ENCODE measurements at regions not wholly inside any gene's neighbourhood (a gene's known extent, or its start where the extent isn't known, plus 50 kb on each side); places are given as distances from the start of the nearest gene placed in this dataset.

DNA sequence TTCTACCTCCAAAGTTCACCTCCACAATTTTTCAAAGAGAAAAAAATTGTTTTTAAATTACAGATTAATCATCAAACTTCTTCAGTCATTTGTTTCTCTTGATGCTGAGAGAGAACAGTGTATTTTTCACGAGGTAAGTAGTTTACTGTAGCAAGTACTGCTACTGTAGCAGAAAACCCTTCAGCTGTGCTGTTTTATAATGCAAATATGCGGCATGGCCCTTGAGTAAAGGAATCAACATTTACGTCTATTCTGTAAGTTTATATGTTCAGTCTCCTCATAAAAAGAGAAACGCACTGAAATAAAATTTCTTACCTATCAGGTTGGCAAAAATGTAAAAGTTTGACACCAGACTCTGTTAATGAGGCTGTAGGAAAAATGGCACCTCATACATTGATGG is 399.0 kb downstream of the NKX6-1 start:
- no peak for DNase-seq

DNA sequence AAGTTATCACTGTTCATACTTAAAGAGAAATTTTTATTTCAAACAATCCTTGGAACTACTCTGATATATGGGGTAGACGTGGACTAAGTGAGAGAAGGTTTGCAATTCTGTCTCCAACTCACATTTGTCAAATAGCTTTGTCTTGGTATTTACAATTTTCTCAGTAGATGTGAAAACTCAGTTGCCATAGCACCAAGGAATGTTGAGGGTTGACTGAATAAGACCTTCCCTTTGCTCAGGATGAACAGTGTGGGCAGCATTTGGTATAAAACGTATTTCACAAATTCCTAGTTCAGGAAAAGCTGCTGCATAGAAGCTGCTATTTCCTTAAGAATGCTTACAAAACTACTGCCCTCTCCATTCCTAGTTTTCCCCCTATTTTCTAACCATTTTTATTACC is 399.5 kb downstream of the NKX6-1 start:
- DNase-seq: no peak

DNA sequence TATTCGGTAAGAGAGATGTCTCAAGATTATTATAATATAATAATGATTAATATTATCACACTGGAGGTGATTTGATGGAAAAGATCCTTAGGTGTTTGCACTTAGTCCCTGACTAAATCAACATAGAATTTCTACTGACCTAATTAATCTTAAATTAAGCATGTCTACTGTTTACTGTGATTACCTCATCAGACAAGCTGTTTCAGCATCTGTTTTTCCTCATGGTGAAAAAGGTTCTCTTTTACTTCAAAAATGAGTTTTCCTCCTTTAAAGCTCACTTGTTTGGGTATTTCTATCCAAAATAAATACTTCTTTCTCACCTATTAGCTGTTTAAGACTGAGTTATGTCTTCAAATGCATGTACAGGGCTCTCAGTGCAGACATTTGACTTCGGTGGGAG is 407.8 kb downstream of the NKX6-1 start:
- DNase-seq: no peak

DNA sequence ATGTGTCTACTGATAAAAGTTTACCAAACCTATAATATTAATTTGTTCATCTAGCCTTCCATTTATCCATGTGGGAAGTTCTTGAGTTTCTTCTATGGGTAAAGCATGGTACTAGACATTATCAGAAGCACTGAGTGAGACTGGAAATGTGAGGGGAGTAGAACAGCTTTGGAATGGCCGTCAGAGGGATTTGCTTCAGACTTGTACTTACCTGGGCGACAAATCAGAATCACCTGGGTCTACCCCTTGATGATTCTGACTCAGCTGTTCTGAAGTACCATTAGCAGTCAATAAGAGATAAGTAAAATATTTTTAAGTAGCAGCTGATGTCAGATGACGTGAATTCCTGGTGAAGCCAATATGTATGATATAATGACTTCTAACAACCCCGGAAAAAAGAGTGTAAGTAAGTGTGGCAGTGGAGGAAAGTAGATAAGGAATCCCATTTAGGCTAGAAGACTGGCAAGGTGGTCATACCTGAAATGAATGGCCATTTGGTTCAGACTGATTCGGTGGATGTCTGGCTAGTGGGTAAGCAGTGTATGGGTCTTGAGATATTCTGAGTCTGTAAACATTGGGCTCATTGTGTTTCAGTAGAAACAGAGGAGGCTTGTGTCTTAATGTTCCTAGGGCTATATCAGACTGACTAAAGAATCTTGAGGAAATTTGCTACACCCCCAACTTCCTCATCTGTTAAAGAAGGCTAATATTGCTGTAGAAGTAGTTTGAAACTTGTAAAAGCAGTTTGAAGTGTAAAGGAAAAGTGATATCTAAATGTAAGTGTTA is 409.2 kb downstream of the NKX6-1 start:
- no peak for DNase-seq

DNA sequence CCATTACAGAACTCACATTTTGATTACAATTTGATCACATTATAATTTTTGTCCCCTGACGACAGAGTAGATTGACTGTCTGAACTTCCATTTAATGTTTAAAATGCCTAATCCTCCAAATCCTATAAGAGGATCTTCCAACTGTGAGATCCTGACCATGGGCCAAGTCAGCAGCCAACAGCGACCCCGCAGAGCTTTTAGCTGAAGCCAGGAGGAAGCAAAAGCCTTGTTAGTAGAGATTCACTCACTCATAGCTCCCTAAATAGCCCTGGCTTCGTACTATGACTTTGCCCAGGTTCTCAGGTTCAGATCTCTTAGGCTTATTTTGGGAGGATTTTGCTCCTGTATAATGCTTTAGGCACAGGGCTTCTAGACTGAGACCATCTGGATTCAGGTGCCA is 413.1 kb downstream of the NKX6-1 start:
- DNase-seq: no peak

DNA sequence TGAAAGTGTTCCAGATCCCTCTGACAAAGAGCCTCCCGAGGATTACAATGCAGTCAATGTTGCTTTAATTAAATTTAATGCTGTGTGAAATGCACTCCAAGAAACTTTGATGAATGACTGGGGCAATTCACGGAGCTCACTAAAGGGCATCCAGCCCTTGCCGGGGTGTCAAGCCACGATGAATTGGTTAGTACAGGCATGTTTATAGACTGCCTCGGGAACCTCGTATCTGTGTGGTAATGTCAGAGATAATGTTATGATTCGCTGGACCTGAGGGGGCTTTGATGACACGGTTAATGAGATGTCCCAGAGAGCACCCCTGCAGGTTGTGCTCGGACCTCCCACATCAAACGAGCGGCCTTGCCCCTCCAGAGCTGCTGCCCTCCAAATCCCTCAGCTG is 428.8 kb downstream of the NKX6-1 start:
- DNase-seq: no peak

DNA sequence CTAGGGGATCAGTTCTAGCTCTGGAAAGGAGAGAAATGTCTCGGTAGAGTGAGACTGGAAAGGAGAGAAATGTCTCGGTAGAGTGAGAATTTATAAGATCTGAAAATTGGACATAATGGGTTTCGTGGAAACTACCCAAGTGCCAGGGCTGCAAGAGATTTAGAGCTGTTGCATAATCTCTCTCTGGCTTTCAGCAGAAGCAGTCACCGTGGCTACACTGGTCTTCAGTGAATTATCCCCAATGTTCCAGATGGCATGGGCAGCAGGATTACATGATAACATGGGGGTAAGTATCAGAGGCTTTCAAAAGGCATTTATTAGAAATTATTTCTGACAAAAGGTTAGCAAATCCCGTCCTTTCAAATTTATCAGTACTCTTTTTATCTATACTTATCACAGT is 435.5 kb downstream of the NKX6-1 start:
- DNase-seq: no peak

DNA sequence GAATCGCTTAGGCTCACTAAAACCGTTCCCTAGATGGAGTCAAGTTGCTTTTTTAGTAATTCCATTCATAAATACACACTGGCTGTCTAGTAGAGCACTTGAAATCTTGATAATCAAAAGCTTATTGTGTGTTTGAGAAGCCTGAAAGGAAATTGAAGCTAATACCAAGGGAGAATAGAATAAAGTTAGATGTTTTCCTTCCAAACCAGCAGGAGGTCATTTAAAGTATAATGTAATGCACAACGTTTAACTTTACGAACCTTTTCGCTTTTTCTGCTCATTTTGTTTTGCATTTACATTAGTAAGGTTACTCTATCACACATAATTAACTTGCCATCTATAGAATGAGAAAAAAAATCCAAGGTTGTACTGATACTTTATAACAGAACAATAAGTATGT is 440.9 kb downstream of the NKX6-1 start:
- DNase-seq: no peak

DNA sequence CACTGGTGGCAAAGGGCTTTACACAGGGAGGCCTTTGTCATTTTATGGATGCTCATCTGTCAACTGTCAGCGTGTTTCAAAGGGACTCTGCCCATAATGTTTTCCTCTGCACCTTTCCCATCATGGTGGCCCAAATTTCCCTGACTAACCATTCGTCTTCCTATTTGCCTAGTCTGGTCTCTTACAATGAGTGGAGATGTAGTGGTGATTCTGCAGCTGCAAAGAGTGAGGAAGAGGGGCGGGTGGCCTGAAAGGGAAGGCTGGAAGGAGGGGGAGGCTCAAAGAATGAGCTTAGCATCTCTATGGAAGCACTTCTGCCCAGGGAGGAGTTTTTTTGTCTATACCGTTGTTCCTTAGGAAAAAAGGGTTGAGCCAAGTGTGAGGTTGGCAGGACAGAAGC is 447.5 kb downstream of the NKX6-1 start:
- DNase-seq: no peak

DNA sequence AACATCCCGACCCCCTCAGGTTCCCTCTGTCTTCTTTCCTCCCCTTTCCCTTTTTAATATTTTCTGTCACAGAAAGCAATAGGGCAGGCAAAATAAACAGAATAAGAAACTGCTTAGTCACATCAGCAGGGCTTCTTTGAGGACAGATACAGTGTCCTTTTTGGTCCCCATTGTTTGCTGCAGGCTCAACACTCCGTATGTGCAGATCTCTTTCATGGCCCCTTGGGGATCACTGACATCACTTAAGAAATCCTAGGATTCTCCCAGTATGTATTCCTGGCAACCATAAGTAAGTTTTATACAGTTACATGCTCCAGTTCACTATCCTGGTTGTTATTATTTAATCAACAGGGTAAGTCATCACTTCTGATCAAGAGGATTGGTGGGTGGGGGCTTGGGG is 448.0 kb downstream of the NKX6-1 start:
- no peak for DNase-seq

DNA sequence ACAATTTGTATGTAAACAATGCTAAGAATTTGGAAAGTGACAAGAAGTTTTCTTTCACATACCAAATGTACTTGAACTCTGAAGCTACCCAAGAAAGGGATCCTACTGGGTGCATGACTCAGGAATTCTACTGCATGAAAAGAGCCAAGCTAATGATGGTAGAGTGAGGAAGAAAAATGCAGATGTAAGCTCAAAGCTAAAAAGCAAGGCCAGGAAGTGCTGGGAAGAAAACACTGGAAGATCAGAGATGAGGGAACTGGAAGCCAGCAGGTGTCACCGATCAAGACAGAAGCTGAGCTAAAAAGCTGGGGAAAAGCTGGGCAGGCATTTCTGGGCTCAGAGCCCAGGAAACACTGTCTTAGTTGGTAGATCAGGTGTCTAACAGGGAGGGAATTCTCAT is 449.1 kb downstream of the NKX6-1 start:
- no peak for DNase-seq

DNA sequence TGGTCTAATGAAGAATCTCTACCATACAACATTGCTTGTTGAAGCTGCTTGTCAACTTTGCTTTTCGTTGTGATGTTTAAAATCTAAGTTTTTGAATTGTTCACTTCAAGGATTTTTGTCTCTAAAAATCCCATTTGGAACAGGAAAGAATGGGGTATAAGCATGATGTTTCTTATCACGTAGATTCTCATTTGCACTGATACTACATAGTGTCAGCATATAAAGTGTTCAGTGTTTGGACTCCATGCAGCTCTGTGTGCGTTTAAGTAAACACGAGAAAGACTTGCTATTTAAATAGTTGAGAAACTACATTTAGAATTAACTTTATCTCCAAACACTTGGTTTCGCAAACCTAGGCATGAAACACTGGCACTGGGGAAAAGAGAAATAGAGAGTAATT is 452.5 kb downstream of the NKX6-1 start:
- no peak for DNase-seq

DNA sequence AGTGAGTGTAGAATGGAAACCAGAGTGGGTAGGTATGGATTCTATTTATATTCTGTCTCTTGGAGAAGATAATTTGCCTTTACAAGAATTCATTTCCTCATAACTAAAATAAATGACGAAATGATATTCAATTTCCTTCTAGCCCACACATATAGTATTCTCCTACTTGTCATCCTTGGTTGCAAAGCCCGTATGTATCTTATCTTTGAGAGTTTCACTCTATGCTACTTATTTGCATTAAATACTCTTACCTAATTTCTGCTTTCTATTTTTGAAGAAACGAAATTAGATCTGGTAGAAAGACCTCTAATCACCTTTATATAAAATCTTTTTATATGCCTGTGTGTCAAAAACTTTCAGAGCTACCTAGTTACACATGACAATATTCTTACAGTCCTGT is 457.7 kb downstream of the NKX6-1 start:
- no peak for DNase-seq

DNA sequence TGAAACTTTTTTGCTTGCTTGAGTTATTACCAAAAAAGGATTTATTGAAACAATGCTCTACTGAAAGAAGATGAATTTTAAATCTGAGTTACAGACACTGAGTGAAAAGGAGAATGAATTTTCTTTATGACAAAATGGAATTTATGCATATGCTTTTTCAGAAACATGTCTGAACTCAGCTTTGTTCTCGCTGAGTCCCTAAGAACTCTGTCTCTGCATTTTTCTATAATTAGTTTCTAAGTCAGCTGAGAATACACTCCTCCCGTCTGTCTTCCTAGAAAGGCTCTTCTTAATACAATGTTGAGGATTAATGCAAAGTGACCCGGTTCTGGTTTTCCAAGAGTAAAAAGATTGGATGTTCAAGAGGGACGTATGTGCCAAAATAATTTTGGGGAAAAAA is 463.5 kb downstream of the NKX6-1 start:
- no peak for DNase-seq

DNA sequence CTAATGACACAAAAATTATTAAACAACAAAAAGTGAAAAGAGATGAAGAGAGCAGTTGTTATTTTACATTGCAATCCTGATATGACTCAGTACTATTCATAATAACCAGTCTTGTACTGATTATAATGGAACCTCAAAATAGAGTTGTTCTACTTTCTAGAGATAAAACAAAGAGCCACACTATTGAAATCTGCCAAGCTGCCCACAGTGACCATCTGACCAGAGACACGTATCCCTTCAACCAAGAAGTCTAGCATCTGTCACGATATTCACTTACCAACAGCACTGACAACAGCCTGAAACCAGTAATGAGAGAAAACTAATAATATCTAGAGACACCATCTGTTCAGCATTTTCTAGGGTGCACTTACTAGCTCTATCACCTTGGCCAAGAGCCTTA is 466.7 kb downstream of the NKX6-1 start:
- no peak for DNase-seq

DNA sequence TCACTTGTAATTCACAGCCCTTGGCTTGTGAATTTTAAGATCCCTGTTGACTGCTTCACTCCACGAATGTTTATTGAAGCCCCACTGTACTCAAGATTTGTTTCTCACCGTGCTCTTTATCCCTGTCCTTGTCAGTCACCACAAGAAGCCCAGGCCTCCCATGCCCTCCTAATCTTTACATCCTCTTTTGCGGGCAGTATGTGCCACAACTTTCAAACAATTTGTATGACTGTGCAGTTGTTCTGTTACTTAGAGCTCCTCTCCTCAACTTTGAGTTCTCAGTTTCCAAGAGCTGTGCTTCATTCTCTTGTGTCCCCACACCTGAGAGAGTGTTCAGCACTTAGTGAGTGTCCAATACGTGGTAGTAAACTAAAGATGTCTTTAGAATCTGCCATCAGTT is 467.7 kb downstream of the NKX6-1 start:
- DNase-seq: no peak

DNA sequence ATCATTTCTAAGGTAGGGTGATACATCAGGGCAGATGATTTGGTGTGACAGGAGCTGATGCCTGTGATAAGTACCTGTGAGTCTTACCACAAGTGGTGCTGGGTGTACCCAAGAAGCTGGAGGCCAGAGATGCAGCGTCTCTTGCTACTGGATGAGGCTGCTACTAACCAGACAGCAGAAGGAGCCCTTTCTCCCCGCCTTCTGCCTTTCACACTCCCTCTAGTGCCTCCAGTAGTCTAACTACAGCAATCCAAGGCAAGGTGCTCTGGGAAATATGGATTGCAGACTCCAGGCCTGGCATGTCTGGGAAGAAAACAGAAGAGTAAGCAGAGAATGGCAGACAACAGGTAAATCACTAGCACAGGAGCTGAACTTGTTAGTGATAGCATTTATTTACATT is 470.8 kb downstream of the NKX6-1 start:
- DNase-seq: no peak

DNA sequence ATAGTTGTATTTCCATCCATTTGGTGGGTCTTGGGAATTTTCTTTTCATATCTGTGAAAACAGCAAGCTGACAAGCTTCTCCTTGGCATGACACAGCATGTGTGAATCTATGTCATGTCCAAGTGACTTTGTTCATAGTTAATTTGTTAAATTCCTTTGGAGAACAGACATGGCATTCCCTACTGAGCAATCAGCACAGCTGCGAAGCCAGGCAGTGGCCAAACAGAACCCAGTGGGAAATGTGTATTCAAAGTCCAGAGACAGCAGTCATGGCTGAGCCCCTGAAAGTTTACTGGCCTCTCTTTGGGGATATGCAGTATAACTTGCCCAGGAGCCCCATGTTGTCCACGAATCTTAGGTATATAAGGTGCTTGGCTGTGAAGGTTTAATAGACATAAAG is 474.7 kb downstream of the NKX6-1 start:
- DNase-seq: no peak

DNA sequence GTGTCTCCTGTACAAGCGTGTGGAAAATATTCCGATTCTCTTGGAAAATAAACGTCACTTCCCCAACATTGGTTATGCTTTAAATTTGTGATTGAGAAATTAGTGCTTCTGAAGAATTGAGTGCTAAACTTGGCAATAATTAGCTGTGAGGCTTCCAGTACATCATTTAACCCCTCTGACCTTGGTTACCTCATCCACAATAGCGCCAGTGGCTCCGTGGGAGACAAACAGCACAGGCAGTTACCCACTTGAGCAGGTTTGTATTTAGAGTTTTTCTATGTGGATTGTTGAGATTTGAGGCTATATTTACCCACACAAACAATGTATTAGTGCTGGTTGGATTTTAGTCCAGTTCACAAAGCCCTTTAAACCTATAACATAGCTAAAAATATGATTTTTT is 476.5 kb downstream of the NKX6-1 start:
- DNase-seq: no peak

DNA sequence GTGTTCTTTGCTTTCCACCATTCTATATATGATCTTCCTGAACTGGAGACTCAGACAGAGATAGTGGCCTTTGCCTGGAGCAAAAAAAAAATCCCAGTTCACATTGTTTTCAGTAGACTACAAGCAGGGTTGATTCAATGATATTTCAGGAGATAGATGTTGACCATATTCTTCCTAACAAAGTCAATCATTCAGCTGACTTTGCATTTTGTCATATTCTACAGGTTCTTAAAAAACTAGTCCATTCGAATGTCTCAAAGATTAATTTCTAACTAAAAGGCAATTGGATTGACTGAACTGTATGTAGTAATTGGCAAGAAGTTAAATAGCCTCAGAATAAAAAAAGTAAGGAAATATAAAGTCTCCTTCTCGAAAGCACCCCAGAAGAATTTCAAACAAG is 479.5 kb downstream of the NKX6-1 start:
- no peak for DNase-seq

DNA sequence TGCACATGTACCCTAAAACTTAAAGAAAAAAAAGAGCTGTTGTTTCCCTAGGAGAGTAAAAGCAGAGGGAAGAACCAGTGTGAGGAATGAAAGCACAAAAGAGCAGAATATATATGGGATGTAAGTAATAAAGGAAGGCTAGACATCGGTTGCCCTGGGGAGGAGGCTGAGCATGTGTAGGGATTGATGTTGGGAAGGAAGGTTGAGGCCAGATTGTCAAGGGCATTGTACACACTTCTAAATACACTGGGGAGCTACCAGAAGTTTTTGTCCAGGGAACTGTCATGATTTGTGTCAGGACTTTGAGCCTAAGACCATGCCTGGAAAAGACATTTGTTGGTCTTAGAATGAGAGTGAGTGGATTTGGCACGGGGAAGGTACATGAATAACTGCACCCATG is 467.1 kb downstream of the GPAT3 start:
- no peak for DNase-seq

DNA sequence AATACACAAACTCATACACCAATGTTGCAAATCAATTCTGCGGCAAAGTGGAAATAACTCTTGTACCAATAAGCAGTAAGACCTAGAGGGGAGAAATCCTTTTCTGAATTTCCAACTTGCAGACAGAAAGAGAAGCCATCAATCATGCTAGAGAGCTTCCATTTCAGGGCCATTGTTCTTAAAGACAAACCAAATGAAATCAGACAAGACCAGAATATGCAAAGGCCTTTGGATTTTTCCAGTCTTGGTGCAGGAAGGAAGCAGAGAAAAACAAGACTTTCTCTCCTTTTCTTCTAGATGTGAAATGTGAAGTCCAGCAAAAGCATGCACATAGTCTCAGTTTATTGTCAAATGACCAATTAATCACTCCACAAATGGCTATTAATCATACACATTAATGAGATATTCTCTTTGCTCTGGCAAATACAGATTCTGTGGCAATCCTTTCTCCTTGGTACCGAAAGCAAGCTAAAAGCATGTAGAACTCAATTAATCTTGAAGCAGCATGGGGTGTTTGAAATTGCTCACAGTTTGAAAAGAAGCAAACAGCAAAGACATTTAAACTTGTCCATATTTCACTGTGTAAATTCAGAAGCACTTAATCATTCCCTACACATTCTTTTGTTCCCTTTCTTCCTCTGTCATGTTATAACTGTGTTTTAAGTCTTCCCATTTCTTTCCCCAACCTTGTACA is 466.1 kb downstream of the GPAT3 start:
- DNase-seq: no peak

DNA sequence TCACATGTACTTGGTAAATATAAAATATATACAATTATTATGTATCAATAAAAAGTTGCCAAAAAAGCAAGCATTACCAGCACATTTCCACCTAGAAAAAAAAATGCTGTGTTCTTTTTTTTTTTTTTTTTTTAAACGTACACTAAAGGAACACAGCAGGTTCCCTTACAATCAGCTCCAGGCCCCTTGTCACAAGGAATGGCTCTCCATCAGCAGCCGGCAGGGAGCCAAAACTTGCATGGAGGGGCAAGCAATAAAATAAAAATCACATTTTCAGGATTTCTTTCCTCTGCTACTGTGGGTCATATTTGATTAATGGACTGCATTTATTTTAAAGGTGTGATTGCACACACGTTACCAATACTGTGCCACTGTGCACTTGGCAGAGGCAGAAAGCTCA is 460.3 kb downstream of the GPAT3 start:
- no peak for DNase-seq

DNA sequence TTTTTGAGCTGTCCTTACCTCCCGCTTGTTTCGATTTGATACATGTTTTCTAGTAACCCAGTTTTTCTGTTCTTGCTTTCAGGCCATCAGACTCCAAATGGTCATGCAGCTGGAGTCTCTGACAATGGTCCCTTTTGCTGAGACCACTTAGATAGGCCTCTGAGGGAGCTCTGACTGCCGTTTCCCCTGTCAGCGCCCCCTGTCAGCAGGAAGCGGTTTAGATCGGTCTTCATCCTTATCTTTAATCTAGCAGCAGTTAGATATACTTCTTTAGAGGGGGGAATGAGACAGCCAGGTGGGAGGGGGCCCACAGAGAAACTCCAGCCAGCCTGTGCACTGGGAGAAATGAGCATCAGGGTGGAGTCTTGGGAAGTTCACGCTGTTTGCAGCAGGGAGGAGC is 457.9 kb downstream of the GPAT3 start:
- DNase-seq: no peak

DNA sequence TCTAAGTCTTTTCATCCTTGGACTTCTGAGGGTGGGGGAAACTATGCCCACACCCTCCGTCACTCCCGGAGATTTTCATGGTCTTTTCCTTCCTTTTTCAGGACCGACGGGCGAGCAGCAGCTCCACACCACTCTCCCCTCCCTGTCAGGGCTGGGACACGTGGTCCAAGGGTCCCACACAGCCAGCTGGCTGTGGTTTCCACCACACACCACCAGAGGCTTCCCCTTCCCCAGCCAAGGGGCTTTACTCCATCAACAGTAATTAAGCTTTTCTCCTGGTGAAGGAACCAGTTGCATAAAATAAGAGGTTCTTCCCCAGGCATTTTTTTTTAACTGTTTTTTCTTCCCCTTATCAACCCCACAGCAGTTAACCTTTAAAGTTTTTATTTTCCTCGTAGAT is 453.9 kb downstream of the GPAT3 start:
- no peak for DNase-seq

Data from NCI-H510A treated with DMSO at 0.1 percent for 48 hours (cell line).